HUES6 (cell line): ENCODE measurements at regions not wholly inside any gene's neighbourhood (a gene's known extent, or its start where the extent isn't known, plus 50 kb on each side); places are given as distances from the start of the nearest gene placed in this dataset.

ENCODE experiments used
- H3K27ac ChIP-seq: 2 replicates; pipeline ENCODE4 v1.7.0; 2013; ENCODE audit warnings: low read depth, mild to moderate bottlenecking, low read length, inconsistent platforms
- H3K27me3 ChIP-seq: 2 replicates; pipeline ENCODE4 v1.6.1; 2013; ENCODE audit warnings: low read length; ENCODE audit not compliant: control insufficient read depth, insufficient read depth
- H3K36me3 ChIP-seq: 2 replicates; pipeline ENCODE4 v1.6.1; 2013; ENCODE audit warnings: low read length; ENCODE audit not compliant: control insufficient read depth, insufficient read depth
- H3K4me1 ChIP-seq: 2 replicates; pipeline ENCODE4 v1.6.1; 2013; ENCODE audit warnings: low read length; ENCODE audit not compliant: control insufficient read depth, insufficient read depth
- H3K4me3 ChIP-seq: 2 replicates; pipeline ENCODE4 v1.5.1; 2013; ENCODE audit warnings: low read depth, low read length
- H3K9ac ChIP-seq: one replicate; pipeline ENCODE4 v1.6.1; 2013; ENCODE audit warnings: mild to moderate bottlenecking, low read length
- H3K9me3 ChIP-seq: 2 replicates; pipeline ENCODE4 v1.6.1; 2013; ENCODE audit warnings: low read depth, low read length; ENCODE audit not compliant: control insufficient read depth, insufficient read depth

- Histone ChIP-seq H3K9ac (no peak overlapping the region), H3K9me3 (no peaks in the 10 kb centered on the region), H3K4me1 (peaks cover 14% of the 10 kb centered on the region), H3K36me3 (no peaks in the 10 kb centered on the region), H3K4me3 (no peak overlapping the region), H3K27me3 (no peaks in the 10 kb centered on the region), H3K27ac (no peak overlapping the region)
Observed at GRCh38 chr5:175088963-175089362, 355.0 kb downstream of the DRD1 start.

GRCh38 chr5:175082866-175083590 is 358.6 kb downstream of the MSX2 start:
- Histone ChIP-seq H3K9me3 (no peaks in the 10 kb centered on the region), H3K4me3 (no peak overlapping the region), H3K9ac (no peak overlapping the region), H3K27me3 (no peaks in the 10 kb centered on the region), H3K36me3 (no peaks in the 10 kb centered on the region), H3K4me1 (no peaks in the 10 kb centered on the region), H3K27ac (no peak overlapping the region)

GRCh38 chr5:175082346-175082745 is 358.0 kb downstream of the MSX2 start:
- no peaks in the 10 kb centered on the region for H3K27me3 ChIP-seq
- H3K9me3 ChIP-seq: no peaks in the 10 kb centered on the region
- H3K4me1 ChIP-seq: no peaks in the 10 kb centered on the region
- H3K4me3 ChIP-seq: no peak overlapping the region
- H3K9ac ChIP-seq: no peak overlapping the region
- no peaks in the 10 kb centered on the region for H3K36me3 ChIP-seq
- no peak overlapping the region for H3K27ac ChIP-seq

GRCh38 chr5:175079707-175080106 is 355.3 kb downstream of the MSX2 start:
- H3K4me1 ChIP-seq: no peaks in the 10 kb centered on the region
- H3K9ac ChIP-seq: no peak overlapping the region
- no peak overlapping the region for H3K4me3 ChIP-seq
- peaks cover 17% of the 10 kb centered on the region for H3K9me3 ChIP-seq
- no peak overlapping the region for H3K27ac ChIP-seq
- no peaks in the 10 kb centered on the region for H3K27me3 ChIP-seq
- H3K36me3 ChIP-seq: no peaks in the 10 kb centered on the region

- Histone ChIP-seq H3K4me1 (no peaks in the 10 kb centered on the region), H3K27ac (no peak overlapping the region), H3K9me3 (peaks cover 10% of the 10 kb centered on the region; the same call in 1 of the 2 replicates), H3K4me3 (no peak overlapping the region), H3K9ac (no peak overlapping the region), H3K36me3 (no peaks in the 10 kb centered on the region), H3K27me3 (no peaks in the 10 kb centered on the region)
Observed at GRCh38 chr5:175070283-175070682, 345.9 kb downstream of the MSX2 start.

GRCh38 chr5:175060257-175060656 is 335.9 kb downstream of the MSX2 start:
- H3K9me3 ChIP-seq: no peaks in the 10 kb centered on the region
- peaks cover 9% of the 10 kb centered on the region for H3K4me1 ChIP-seq
- H3K9ac ChIP-seq: no peak overlapping the region
- no peaks in the 10 kb centered on the region for H3K36me3 ChIP-seq
- H3K27ac ChIP-seq: no peak overlapping the region
- H3K4me3 ChIP-seq: peak overlapping the region; percentile 54
- H3K27me3 ChIP-seq: 0 out of 2 replicates have a peak, but pooled peaks cover 8% of the 10 kb centered on the region

GRCh38 chr5:175059687-175060211 is 335.4 kb downstream of the MSX2 start:
- Histone ChIP-seq H3K9me3 (no peaks in the 10 kb centered on the region), H3K27me3 (0 out of 2 replicates have a peak, but pooled peaks cover 8% of the 10 kb centered on the region), H3K9ac (no peak overlapping the region), H3K36me3 (no peaks in the 10 kb centered on the region), H3K4me1 (peaks cover 9% of the 10 kb centered on the region), H3K4me3 (peak overlapping the region; percentile 54), H3K27ac (no peak overlapping the region)

GRCh38 chr5:175056831-175057230 is 332.4 kb downstream of the MSX2 start:
- Histone ChIP-seq H3K9me3 (no peaks in the 10 kb centered on the region), H3K4me1 (peaks cover 9% of the 10 kb centered on the region), H3K9ac (no peak overlapping the region), H3K36me3 (no peaks in the 10 kb centered on the region), H3K27ac (no peak overlapping the region), H3K4me3 (no peak overlapping the region), H3K27me3 (0 out of 2 replicates have a peak, but pooled peaks cover 8% of the 10 kb centered on the region)

- no peak overlapping the region for H3K4me3 ChIP-seq
- no peak overlapping the region for H3K9ac ChIP-seq
- no peaks in the 10 kb centered on the region for H3K9me3 ChIP-seq
- H3K36me3 ChIP-seq: no peaks in the 10 kb centered on the region
- 0 out of 2 replicates have a peak, but pooled peaks cover 8% of the 10 kb centered on the region for H3K27me3 ChIP-seq
- H3K4me1 ChIP-seq: no peaks in the 10 kb centered on the region
- H3K27ac ChIP-seq: no peak overlapping the region
Observed at GRCh38 chr5:175054243-175054642, 329.9 kb downstream of the MSX2 start.

- H3K4me1 ChIP-seq: no peaks in the 10 kb centered on the region
- H3K9me3 ChIP-seq: no peaks in the 10 kb centered on the region
- H3K36me3 ChIP-seq: no peaks in the 10 kb centered on the region
- H3K27me3 ChIP-seq: no peaks in the 10 kb centered on the region
- H3K4me3 ChIP-seq: no peak overlapping the region
- no peak overlapping the region for H3K9ac ChIP-seq
- no peak overlapping the region for H3K27ac ChIP-seq
Observed at GRCh38 chr5:175052351-175052750, 328.0 kb downstream of the MSX2 start.

GRCh38 chr5:175047048-175047447 is 322.7 kb downstream of the MSX2 start:
- H3K4me3 ChIP-seq: no peak overlapping the region
- H3K9me3 ChIP-seq: no peaks in the 10 kb centered on the region
- H3K27me3 ChIP-seq: no peaks in the 10 kb centered on the region
- no peak overlapping the region for H3K27ac ChIP-seq
- H3K9ac ChIP-seq: no peak overlapping the region
- H3K36me3 ChIP-seq: no peaks in the 10 kb centered on the region
- no peaks in the 10 kb centered on the region for H3K4me1 ChIP-seq
